ENCODE measurements at regions not wholly inside any gene's neighbourhood (a gene's known extent, or its start where the extent isn't known, plus 50 kb on each side); places are given as distances from the start of the nearest gene placed in this dataset.

DNA sequence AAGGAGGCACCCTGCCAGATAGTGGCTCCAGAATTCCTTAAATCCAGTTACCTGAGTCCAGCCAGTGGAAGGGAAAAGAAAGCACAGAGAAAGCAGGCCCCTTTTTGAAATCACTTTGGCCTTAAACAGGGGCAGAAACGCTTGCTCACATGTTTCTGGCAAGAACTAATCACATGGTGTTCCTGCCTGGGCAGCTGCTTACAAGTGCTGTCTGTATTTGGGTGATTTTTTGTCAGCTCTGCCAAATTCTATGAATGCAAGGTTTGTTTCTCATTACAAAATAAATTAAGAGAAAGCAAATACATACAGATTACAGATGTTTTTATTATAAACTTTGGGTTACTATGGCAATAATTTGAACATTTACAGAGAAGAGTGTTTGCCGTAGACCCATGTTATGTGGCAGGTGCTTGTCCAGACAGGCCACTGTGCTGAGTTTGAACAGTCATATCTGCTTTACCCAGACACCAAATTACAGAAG, 1237.8 kb downstream of the SLITRK5 start:
- no peak for DNase-seq

DNA sequence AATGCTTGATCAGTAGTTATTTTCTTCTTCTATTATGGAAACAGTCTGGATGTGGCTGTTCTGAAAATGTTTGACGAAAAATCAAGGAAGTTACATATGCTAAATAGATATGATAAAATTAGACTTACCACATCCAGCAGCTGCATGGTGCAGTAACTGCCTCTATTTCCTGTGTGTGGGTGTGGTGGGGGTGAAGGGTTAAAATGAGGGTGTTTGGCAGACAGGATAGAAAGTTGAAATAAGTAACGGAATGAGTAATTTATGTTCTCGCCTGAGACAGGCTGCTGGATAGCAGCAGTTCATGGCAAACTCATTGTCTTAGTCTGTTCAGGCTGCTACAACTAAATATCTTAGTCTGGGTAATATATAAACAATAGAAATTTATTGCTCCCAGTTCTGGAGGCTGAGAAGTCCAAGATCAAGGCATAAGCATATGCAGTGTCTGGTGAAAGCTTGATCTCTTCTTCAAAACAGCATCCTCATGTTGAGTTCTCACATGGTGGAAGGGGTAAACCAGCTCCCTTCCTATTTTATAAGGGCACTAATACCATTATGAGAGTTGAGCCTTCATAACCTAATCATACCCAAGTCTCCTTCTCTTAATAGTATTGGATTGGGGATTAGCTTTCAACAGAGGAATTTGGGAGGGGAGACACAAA, 1248.9 kb downstream of the SLITRK5 start:
- peak; percentile 36 to 38 for DNase-seq

DNA sequence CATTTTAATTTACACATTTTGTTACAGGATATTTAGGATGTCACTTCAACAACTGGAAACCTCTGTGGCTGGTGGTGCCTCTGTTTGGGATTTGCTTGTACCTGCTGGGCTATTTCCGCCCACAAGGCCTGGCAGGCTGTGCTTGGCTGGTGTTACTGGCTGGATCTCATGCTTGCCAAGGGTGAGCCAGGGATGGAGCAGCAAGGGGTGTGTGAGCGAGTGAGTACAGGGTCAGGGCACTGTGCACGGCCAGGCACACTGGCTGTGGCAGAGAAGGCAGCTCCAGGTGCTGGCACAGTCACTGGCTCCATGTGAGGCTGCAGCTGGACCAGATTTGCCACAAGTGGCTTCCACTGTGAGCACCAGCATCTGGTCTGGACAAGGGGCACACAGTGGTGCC, 1254.8 kb downstream of the SLITRK5 start:
- no peak for DNase-seq

DNA sequence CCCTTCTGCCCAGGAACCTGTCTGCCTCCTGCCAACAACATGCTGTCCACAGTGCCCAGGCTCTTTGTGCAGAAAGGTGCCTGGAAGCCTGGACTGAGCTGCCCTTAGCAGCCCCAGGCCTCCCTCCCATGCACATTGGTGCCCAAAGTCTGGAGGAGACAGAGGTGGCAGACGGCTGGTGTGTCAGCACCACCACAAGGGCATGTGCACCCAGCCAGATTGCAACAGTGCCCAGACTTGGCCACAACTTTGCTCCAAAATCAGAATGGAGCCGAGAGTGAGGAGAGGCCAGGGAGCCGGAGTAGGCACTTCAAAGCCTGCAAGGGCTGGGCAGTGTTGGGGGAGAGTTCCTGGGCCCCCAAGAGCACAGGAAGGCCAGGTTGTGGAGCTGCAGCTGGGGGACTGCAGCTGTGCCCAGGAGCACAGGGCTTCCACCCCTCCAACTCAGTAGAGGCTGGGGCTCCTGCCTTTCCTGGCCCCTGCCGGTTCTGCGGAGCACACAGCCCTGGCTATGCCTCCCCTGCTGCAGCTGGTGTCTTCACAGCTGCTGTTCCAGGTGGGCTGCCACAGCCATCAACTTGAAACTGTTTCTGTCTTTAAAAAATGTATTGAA, 1255.8 kb downstream of the SLITRK5 start:
- no peak for DNase-seq

DNA sequence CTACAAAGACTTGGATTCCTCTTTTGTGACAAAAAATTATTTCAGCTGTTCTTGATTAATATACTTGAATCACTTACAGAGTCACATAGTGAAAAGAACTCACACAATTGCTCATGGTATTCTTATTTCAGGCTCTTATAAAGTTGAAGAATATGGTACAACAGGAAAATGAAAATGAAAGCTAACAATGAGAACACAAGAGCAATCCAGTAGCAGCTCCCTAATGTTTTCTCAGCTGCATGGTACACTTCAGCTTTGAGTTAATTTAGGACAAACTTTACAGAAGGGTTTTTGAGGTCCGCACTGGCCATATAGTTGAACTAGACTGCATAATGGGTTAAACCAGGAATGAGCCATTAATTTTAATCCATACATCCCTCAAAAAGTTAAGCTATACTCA, 1261.8 kb downstream of the SLITRK5 start:
- DNase-seq, result no peak

DNA sequence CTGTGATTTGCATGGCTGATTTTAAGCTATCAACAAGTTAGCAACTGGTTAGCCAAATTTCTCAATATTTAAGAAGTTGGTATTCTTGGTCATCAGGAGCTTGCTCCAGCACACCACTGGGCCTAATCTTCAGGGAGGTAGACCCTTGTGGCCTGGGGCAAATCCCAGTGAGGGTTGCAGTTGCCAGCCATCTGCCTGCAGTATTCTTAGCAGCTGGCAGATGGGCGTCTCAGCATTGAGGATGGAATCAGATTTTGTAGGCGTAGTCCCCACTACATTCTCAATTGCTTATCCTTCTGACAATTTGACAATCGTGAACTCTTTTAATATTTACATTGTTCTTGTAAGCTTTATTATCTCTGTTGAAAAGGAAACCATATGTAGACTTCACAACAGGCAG, 1266.2 kb downstream of the SLITRK5 start:
- DNase-seq, result no peak

DNA sequence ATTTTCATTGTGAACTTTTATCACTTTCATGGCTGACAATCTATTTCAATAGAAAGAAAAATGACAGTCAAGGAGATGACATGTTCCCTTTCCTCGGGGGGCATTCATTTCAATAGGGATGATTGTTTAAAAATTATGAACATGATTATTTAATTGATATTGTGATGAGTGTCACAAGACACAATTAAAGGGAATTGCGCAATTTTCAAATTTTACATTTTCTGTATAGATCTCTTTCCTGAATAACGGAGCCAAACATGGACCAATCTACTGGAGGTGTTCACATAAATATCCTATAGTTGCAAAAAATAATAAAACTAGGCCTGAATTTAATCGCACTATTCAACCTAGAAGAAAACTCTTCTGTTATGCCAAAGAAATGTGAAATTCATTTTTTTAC, 1274.6 kb downstream of the SLITRK5 start:
- DNase-seq, result no peak

DNA sequence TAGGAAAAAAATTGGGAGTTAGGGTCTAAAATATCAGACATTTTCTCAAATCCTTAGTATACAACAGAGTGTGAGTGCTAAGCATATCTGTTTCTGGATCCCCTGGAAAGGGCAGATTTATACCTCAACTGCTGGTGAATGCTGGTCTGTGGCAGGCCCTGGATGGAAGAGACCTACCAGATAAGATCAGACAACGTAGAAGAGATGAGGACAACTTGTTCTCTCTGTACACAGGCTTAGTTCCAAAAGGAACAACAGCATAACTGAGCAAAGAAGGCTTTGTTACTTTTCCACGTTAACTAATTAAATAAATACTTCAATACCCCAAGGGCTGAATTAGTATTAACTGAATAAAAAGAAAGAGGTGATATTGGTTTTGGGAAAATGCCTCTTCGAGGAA, 1277.3 kb downstream of the SLITRK5 start:
- DNase-seq, result no peak

DNA sequence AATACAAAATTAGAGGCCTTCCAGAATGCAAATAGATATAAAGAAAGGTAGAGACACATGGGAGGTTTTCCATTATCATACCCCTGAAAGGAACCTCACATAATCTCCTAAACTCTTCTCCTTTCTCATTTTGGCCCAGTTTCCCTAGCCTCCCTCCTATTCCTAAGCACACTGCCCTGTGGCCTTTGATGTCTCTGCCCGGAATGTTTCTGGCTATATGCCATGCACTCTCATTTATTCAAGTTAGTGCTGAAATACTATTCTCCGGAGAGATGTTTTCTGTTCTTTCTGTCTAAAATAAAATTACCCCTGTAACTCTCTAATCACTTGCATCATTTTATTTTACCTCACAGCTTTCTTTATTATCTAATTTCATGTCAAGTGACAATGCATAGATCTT, 1287.7 kb downstream of the SLITRK5 start:
- no peak for DNase-seq

DNA sequence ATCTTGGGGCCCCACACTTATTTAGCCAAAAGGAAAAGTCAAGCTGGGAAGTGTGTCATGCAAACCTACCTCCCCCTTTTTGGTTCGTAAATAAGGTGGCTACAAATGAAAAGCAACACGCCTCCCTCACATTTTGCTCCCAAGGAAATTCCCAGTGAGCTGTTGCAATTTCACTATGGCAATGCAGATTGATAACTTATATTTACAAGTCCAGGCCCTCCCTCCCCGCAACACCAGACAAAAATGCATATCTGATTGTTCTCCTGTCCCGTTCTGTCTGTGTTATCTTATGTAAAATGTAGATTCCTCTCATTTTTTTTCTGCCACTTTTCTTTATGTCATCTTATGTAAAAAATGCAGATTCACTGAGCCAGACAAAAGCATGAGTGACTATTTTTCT, 1305.3 kb downstream of the SLITRK5 start:
- no peak for DNase-seq

DNA sequence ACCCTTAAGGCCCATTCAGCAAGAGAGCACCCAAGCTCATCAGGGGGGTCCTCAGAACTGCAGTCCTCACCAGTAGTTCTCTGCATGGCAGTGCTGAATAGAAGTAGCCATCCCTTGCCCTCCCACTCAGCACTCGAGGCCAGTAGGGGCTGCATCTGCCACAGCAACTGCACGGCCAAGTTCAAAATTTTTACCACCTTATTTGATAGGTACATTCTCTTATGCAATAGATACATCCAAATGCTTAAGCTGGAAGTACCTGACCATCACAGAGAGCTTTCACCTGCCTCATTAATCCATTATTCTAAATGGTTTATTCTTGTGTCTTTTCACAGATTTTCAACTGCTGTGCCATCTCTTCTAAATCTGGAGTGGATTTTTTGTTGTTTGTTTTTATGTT, 1307.4 kb downstream of the SLITRK5 start:
- no peak for DNase-seq

DNA sequence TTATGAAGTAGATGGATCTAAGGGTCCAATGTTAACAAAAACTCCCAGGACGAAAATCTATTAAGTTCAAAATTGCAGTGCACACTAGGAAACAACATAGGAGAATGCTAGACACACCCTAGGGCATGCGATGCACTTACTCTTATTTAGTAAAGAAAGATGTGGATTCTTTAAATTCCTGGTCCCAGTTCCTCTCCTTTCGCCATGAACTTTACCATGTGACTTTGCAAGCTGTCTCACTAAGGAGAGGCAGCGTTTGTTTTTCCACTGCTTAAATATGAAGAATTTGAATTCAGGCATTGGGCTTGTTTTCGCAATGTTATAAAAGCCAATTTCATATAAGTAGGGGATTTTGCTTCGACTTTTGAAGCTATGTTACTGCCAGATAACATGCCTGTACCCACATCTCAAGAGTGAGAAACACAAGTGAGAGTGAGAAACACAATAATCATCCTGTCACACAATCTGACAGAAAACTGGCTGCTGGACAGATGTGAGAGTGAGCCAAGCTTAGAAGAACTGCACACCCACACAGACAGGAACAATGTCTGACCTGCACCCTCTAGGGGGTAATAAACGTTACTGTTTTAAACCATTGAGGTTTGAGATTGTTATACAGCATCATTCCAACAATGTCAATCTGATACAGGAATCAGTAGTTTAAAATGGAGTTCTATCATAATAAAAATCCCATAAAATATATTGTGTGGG, 1308.4 kb downstream of the SLITRK5 start:
- no peak for DNase-seq

DNA sequence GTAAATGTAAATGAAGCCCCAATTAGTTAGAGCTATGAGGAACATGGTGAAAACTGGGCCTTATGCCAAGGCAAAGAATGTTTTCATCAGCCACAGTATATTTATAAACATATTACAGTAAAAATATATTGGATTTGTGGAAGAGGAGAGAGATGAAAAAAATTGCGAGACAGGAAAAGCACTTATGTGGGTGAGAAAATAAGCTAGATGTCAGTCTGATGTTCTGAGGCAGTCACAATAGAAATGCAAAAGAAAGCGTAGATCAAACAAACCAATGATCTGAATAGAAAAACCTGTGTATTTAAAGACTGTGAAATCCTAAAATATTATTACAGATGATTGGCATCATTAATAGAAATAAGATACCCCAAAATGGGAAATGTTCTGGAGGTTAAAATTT, 1332.5 kb downstream of the SLITRK5 start:
- DNase-seq, result no peak

DNA sequence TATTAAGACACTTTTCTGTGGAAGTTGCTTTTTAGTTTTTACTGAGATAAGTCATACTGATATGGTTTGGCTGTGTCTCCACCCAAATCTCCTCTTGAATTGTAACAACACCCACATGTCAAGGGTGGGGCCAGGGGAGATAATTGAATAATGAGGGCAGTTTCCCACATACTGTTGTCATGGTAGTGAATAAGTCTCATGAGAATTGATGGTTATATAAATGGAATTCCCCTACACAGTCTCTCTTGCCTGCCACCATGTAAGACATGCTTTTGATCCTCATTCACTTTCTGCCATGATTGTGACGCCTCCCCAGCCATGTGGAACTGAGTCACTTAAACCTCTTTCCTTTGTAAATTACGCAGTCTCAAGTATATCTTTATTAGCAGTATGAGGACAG, 1340.4 kb downstream of the SLITRK5 start:
- DNase-seq, result no peak

DNA sequence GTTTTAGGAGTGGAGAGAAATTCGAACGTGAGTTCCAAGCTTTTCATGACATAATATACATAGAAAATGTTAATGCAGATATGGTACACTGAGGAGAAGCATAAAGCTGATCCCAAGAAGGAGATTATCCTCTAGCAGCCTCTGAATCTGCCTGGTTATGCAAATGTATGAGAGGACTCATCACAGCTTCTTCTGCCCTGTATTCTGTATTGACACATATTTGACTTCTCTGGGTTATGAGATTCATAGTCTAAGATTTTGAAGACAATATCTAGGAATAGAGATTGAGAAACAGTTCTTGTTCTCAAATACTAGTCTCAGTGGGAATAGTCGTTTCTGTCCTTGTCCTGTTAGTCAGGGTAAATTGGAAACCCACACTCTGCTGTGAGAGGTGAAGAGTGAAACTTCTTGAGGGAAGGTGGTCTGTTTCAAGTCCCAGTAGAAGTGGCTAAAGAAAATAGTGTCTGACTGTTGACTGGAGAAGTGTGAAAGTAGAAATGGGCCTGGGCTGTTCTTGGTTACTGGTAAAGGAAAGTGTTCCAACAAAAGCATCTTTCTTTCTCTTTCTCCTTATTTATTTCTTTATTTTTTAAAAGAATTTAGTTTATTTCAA, 1356.6 kb downstream of the SLITRK5 start:
- no peak for DNase-seq

DNA sequence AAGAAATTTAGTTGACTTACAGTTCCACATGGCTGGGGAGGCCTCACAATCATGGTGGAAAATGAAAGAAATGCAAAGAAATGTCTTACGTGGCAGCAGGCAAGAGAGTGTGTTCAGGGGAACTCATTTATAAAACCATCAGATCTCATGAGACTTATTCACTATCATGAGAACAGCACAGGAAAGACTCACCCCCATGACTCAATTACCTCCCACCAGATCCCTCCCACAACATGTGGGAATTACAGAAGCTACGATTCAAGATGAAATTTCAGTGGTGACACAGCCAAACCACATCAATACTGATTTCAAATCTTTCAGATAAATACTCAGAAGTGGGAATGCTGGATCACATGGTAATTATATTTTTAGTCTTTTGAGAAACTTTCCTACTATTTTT, 1357.9 kb downstream of the SLITRK5 start:
- DNase-seq, result peak; percentile 28 to 33

DNA sequence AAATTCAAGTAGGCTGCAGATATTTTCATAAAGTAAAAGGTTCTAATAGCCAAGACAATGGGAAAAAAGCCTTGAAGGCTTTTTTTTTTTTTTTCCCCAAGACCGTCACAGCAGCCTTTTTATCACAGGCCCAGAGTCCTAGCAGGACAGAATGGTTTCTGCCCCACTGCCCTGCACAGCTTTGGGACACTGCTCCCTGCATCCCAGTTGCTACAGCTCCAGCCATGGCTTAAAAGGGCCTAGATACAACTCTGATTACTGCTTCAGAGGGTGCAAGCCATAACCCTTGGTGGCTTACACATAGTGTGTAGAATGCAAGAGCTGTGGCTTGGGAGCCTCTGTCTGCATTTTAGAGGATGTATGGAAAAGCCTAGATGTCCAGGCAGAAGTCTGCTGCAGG, 1362.8 kb downstream of the SLITRK5 start:
- no peak for DNase-seq

DNA sequence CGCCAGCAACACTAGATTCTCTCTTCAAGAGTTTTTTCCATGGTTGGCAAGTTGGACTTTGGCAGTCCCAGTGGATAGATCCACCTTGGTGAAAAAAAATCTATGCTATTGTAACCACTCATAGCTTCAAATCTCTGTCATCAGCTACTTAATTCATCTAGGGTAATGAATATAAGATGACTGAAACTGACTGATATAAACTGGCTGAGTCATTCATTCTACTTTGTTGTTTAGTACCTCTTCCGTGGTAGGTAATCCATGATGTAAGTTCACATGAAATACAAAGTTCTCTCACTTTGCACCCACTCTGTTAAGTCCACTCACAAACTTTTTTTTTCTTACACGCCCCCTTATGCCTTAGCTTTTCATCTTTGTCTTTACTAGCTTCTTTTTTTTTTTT, 1381.5 kb downstream of the SLITRK5 start:
- no peak for DNase-seq

DNA sequence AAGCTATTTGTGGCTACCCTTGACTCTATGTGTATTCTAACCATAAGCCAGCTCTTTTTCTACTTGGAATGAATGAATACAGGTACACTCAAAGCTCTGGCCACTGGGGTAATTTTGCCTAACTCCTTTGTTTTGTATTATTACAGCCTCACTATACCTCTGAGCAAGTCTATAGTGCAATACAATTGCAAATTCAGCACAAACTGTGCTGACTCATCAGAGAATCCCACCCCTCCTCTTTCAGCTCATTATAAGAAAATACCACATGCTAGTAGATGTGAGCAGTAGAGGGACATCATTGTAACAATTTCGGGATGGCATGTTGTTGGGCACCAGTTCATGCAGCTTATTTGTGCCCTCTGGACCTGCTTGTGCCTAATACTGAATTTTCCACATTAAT, 1382.2 kb downstream of the SLITRK5 start:
- no peak for DNase-seq

DNA sequence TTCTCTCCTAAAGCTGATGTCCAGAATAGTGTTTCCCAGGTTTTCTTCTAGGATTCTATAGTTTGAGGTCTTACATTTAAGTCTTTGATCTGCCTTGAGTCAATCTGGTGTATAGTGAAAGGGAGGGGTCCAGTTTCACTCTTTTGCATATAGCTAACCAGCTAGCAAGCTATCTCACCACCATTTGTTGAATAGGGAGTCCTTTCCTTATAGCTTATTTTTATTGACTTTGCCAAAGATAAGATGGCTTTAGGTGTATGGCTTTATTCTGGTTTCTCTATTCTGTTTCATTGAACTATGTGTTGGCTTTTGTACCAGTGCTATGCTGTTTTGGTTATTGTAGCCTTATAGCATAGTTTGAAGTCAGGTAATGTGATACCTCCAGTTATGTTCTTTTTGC, 1386.1 kb downstream of the SLITRK5 start:
- DNase-seq, result no peak

DNA sequence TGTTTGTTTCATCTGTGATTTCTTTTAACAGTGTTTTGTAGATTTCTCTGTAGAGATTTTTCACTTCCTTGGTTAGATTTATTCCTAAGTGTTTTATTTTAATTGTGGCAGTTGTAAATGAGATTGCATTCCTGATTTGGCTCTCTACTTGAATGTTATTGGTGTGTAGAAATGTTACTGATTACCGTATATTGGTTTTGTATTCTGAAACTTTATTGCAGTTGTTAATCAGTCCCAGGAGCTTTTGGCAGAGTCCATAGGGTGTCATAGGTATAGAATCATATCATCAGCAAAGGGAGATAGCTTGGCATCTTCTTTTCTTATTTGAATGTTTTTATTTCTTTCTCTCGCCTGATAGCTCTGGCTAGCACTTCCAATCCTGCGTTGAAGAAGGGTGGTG, 1386.7 kb downstream of the SLITRK5 start:
- DNase-seq, result no peak

DNA sequence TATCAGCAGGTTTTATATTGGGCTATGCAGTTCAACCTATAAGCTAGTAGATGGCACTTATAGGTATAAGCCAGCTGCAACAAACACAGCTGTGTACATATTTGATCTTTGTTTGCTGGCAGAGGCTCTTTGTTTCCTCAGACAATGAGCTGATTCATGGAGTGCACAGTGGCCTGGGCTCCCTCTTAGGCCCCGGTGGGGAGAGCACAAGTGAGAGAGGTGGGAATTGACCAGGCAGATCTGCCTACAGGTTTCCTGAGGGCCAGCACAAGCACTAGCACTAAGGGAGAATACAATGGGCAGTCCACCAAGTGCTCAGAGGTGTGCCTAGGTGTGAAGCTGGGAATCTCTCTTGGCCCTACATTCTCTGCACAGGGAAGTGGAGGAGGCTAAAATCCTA, 1390.7 kb downstream of the SLITRK5 start:
- DNase-seq, result no peak

DNA sequence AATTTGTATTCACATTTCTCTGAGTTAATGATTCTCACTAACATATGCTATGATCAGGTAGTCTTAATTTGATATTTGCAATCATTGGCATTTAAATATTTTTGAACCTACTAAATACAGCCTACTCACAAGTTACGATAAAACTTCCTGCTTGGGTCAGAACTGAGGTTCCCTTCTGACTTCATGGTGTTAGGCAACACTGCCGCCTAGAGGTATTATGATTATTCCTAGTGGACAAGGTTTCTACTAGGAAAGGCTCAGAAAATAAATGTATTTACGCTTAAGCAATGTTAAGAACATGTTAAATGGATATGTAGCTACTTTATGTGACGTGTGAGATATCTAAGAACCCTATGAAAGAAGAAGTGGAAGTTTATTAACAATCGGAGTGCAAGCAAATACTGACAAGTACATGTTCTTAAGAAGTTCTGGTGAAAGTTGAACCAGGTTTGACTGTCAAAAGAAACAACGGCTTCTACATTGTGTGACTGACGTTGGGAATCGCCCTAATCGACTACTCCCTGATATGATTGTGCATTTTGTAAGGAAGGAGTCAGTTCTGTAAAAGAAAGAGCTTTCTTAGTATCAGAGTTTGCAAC, 1395.8 kb downstream of the SLITRK5 start:
- peak in 1 of 2 experiments; percentile 17 for DNase-seq

DNA sequence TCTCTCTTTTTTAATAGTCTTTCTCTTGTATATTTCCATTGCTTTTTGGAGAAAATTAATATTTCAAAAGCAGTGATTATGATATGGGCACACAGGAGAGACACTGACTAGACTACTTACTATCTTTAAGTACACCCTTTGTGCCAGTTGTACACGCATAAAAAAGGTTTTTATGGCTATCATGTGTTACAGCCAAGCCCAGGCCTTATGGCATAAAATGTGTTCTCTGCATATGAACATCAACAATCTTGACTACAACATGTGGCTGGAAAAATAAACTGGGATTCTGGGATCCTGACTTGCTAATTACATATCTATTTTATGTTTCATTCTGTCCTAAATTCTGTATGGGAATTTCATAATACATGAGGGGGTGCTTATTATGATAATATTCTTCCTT, 1401.8 kb downstream of the SLITRK5 start:
- no peak for DNase-seq

Measured in activated T-cell treated with anti-CD3 and anti-CD28 coated beads, Interleukin-2, amount 50 U/mL, for 48 hours (primary cell).